CD4-positive, CD25-positive, alpha-beta regulatory T cell (primary cell): ENCODE measurements at regions not wholly inside any gene's neighbourhood (a gene's known extent, or its start where the extent isn't known, plus 50 kb on each side); places are given as distances from the start of the nearest gene placed in this dataset.

Experiments
- ATAC-seq, 2 donors: fragments of 150-1000 bp; cut with Tn5 transposase; one replicate each; pipeline ENCODE4 v1.10.0; 2021; ENCODE audit warnings: low read depth in 2 of 2, moderate number of reproducible peaks in 2 of 2, moderate library complexity in 1 of 2
- DNase-seq, 3 donors: peaks; one replicate each; pipeline versions ENCODE4 v3.0.0 to v3.0.0-alpha.2; 2012 to 2022; ENCODE audit warnings: mixed read lengths in 1 of 3
- H3K27ac ChIP-seq: one replicate; pipeline ENCODE4 v1.7.0; 2013; ENCODE audit warnings: mild to moderate bottlenecking, low read length; ENCODE audit not compliant: insufficient read depth, poor library complexity, severe bottlenecking
- H3K27me3 ChIP-seq: one replicate; pipeline ENCODE4 v1.7.0; 2013; ENCODE audit warnings: low read length; ENCODE audit not compliant: control insufficient read depth, insufficient read depth
- H3K36me3 ChIP-seq: one replicate; pipeline ENCODE4 v1.7.0; 2013; ENCODE audit warnings: mild to moderate bottlenecking, low read length, moderate library complexity; ENCODE audit not compliant: control insufficient read depth, insufficient read depth
- H3K4me1 ChIP-seq: 2 replicates; pipeline ENCODE4 v1.7.0; 2013; ENCODE audit warnings: mild to moderate bottlenecking, low read length; ENCODE audit not compliant: insufficient read depth, control insufficient read depth, poor library complexity, severe bottlenecking
- H3K4me3 ChIP-seq: one replicate; pipeline ENCODE4 v1.7.0; 2013; ENCODE audit warnings: low read depth, mild to moderate bottlenecking, low read length, moderate library complexity
- H3K9me3 ChIP-seq, 2 experiments: 1 replicate in 1 of 2; 2 replicates in 1 of 2; pipeline ENCODE4 v1.7.0; 2013; ENCODE audit warnings: low read length in 2 of 2, mild to moderate bottlenecking in 1 of 2, moderate library complexity in 1 of 2; ENCODE audit not compliant: control insufficient read depth in 2 of 2
- H3K27ac Mint-ChIP-seq, 3 donors: one replicate each; pipeline ENCODE4 v1.8.0; 2020 to 2022; ENCODE audit warnings: mild to moderate bottlenecking in 3 of 3, mixed read lengths in 3 of 3, moderate library complexity in 2 of 3
- H3K27me3 Mint-ChIP-seq: one replicate; pipeline ENCODE4 v1.8.0; 2022; ENCODE audit warnings: mild to moderate bottlenecking, mixed read lengths
- H3K36me3 Mint-ChIP-seq: one replicate; pipeline ENCODE4 v1.8.0; 2020; ENCODE audit warnings: mixed read lengths
- H3K4me1 Mint-ChIP-seq, 4 donors: one replicate each; pipeline ENCODE4 v1.8.0; 2020 to 2022; ENCODE audit warnings: mixed read lengths in 4 of 4, mild to moderate bottlenecking in 1 of 4
- H3K4me3 Mint-ChIP-seq, 4 donors: one replicate each; pipeline ENCODE4 v1.8.0; 2020 to 2022; ENCODE audit warnings: mild to moderate bottlenecking in 4 of 4, mixed read lengths in 4 of 4, moderate library complexity in 3 of 4
- H3K9me3 Mint-ChIP-seq, 7 donors: one replicate each; pipeline ENCODE4 v1.8.0; 2020 to 2022; ENCODE audit warnings: mixed read lengths in 7 of 7, mild to moderate bottlenecking in 3 of 7, moderate library complexity in 2 of 7

DNA sequence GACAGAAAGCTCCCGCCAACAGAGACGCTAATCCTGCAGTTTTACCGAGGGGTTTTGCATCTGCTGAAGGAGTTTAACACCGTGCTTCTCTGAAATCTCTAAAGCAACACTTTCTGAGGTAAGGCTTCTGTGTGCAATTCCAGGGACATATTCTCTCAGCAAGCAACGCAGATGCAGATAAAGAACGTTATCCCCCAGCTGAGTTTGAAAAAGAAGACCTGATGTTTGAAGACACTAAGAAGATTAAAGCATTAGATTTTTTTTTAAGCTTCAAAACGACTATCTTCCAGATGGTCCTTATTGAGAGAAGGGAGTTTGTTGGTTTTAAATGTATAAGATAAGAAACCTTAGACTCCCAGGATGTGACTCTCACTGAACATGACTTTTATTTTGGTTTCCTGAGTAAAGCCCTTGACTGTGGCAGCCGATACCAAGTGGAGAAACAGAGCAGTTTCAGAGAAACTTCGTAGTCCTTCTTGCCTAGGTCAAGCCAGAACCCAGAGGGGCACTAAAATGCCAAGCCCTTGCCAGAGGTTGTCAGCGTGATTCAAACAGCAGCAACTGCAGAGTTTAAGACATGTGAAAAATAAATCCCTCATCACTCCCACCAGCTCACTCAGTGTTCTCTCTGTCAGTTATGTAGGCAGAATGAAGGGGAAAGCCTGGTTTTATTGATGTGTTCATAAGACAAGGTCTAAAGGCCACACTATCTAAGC lies 353.3 kb upstream of the CNR1 start:
- no peak overlapping the region for H3K4me3 ChIP-seq
- ATAC-seq (no peak), DNase-seq (no peak)
- no peaks in the 10 kb centered on the region for H3K4me1 ChIP-seq
- H3K27ac Mint-ChIP-seq: no peak overlapping the region
- H3K27me3 Mint-ChIP-seq: peaks cover 4% of the 10 kb centered on the region
- no peaks in the 10 kb centered on the region for H3K36me3 ChIP-seq
- H3K27me3 ChIP-seq: peaks cover 3% of the 10 kb centered on the region
- H3K9me3 ChIP-seq: peaks cover 0 to 4% of the 10 kb centered on the region in 2 experiments
- H3K4me1 Mint-ChIP-seq: no peaks in the 10 kb centered on the region
- no peaks in the 10 kb centered on the region for H3K36me3 Mint-ChIP-seq
- H3K27ac ChIP-seq: no peak overlapping the region
- H3K9me3 Mint-ChIP-seq: peaks cover 0 to 7% (median 0%) of the 10 kb centered on the region in 7 donors
- no peak overlapping the region for H3K4me3 Mint-ChIP-seq

DNA sequence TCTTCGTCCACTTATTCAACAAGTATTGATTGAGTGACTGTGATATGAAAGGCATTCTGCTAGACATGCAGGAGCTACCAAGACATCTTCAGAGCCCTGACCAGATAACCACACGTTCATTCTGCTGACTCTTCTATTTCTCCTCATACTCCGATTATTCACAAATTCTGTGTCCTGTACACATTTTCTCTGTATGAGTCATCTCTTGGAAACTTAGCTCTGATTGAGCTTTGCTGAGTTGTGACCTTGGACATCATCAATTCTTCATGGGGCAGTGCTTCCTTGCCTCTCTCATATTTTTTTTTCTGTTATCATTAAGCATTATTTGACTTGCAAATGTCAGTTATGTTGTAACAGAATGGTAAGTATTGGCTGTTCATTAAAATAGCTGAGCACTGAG lies 351.6 kb upstream of the CNR1 start:
- ATAC-seq: no peak
- H3K27me3 ChIP-seq: peaks cover 3% of the 10 kb centered on the region
- Mint-ChIP-seq H3K9me3 (peaks cover 0 to 7% (median 0%) of the 10 kb centered on the region in 7 donors), H3K4me1 (no peaks in the 10 kb centered on the region), H3K36me3 (no peaks in the 10 kb centered on the region), H3K4me3 (no peak overlapping the region), H3K27me3 (peaks cover 4% of the 10 kb centered on the region), H3K27ac (no peak overlapping the region)
- H3K4me1 ChIP-seq: no peaks in the 10 kb centered on the region
- H3K27ac ChIP-seq: no peak overlapping the region
- no peaks in the 10 kb centered on the region for H3K36me3 ChIP-seq
- DNase-seq: no peak
- no peak overlapping the region for H3K4me3 ChIP-seq
- H3K9me3 ChIP-seq: peaks cover 0 to 4% of the 10 kb centered on the region in 2 experiments

DNA sequence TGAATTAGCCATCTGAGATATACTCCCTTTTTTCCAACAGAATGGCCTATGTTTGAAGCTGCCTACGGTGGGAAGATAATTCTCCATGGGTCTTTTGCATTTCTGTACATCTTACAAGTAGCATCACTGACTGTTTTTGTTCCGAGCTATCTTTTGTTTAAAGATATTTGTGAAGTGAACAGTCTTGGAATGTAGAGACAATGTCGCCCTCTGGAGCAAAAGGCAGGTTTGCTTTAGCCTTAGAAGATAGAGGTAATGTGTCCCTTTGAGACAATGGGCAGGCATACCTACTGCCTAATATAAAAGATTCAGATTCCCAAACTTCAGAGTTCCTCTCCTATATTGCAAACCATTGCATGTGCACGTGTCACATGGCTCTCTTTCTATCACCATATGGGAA lies 347.8 kb upstream of the CNR1 start:
- no peaks in the 10 kb centered on the region for H3K36me3 Mint-ChIP-seq

DNA sequence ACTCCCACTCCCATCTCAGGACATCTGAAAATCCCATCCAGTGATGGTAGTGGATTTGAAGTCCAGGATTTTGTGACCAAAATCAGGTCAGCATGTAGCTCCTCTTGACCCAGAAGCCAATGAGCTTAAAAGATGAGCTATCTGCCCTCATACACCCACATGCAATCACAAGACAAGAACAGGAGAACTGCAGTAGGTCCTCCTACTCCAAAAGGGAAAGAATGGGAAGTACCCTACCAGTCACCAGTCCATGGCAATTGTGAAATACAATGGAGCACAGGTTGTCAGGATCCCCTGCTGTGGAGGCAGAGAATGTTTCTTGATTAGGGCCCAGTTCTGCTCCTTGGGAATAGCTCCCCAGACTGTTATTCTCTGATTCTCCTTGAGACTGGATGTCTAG lies 347.3 kb upstream of the CNR1 start:
- DNase-seq (no peak), ATAC-seq (no peak)
- no peaks in the 10 kb centered on the region for H3K9me3 ChIP-seq
- H3K27ac ChIP-seq: no peak overlapping the region
- H3K36me3 ChIP-seq: no peaks in the 10 kb centered on the region
- no peaks in the 10 kb centered on the region for H3K4me1 ChIP-seq
- no peaks in the 10 kb centered on the region for H3K4me1 Mint-ChIP-seq
- H3K9me3 Mint-ChIP-seq: peaks cover 0 to 1% (median 0%) of the 10 kb centered on the region in 7 donors
- H3K4me3 Mint-ChIP-seq: no peak overlapping the region
- peaks cover 3% of the 10 kb centered on the region for H3K27me3 ChIP-seq
- H3K4me3 ChIP-seq: no peak overlapping the region
- peaks cover 4% of the 10 kb centered on the region for H3K27me3 Mint-ChIP-seq
- H3K36me3 Mint-ChIP-seq: no peaks in the 10 kb centered on the region
- H3K27ac Mint-ChIP-seq: no peak overlapping the region

More for the DNA sequence above, 347.8 kb upstream of the CNR1 start:
- Mint-ChIP-seq H3K27ac (no peak overlapping the region), H3K4me1 (no peaks in the 10 kb centered on the region), H3K9me3 (peaks cover 0 to 1% (median 0%) of the 10 kb centered on the region in 7 donors), H3K4me3 (no peak overlapping the region), H3K27me3 (peaks cover 4% of the 10 kb centered on the region)
- Histone ChIP-seq H3K27ac (no peak overlapping the region), H3K4me1 (no peaks in the 10 kb centered on the region), H3K9me3 (no peaks in the 10 kb centered on the region), H3K36me3 (no peaks in the 10 kb centered on the region), H3K4me3 (no peak overlapping the region), H3K27me3 (peaks cover 3% of the 10 kb centered on the region)
- ATAC-seq (no peak), DNase-seq (no peak)

DNA sequence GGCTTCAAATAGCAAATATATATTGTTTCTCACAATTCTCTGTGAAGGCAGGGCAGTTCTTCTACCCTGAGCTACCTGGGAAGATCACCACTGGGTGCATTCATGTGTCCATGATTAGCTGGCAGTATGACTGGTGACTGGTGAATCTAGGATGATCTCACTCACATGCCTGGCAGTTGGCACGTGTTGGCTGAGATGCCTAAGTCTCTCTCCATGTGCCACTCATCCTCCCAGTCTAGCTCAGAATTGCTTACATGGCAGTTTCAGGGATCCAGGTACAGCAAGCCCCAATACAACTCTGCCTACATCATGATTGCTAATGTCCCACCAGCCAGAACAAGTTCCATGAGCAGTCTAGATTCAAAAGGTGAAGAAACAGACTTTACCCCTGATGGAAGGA lies 346.8 kb upstream of the CNR1 start:
- ATAC-seq (no peak), DNase-seq (no peak)
- no peaks in the 10 kb centered on the region for H3K4me1 ChIP-seq
- Mint-ChIP-seq H3K4me3 (no peak overlapping the region), H3K9me3 (peaks cover 0 to 1% (median 0%) of the 10 kb centered on the region in 7 donors), H3K27me3 (peaks cover 4% of the 10 kb centered on the region), H3K4me1 (no peaks in the 10 kb centered on the region), H3K27ac (no peak overlapping the region), H3K36me3 (no peaks in the 10 kb centered on the region)
- H3K36me3 ChIP-seq: no peaks in the 10 kb centered on the region
- peaks cover 3% of the 10 kb centered on the region for H3K27me3 ChIP-seq
- H3K4me3 ChIP-seq: no peak overlapping the region
- H3K9me3 ChIP-seq: no peaks in the 10 kb centered on the region
- H3K27ac ChIP-seq: no peak overlapping the region

DNA sequence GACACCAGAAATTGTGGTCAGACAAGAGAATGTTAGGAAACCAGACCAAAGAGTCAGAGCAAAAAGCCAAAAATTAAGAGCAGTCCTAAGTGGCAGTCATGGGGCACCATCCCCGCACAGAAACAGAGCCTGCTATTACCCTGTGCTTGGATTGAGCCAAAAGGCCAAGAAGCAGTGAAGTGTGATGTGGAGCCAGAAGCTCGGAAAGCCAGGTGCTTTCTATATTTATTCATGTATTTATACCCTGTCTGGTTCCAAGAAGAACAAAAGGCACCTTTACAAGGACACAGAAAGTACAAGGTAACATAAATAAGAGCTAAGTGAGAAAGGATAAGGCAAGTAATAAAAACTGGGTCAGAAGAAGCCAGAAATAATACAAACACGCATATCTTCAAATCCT lies 336.2 kb upstream of the CNR1 start:
- Mint-ChIP-seq H3K9me3 (peaks cover 0 to 7% (median 0%) of the 10 kb centered on the region in 7 donors), H3K27ac (peak overlapping the region in 1 of 3 donors; percentile 40), H3K4me3 (no peak overlapping the region), H3K27me3 (no peaks in the 10 kb centered on the region), H3K36me3 (no peaks in the 10 kb centered on the region), H3K4me1 (no peaks in the 10 kb centered on the region)
- Histone ChIP-seq H3K4me1 (no peaks in the 10 kb centered on the region), H3K9me3 (peaks cover 0 to 2% of the 10 kb centered on the region in 2 experiments), H3K4me3 (no peak overlapping the region), H3K36me3 (no peaks in the 10 kb centered on the region), H3K27ac (no peak overlapping the region), H3K27me3 (peaks cover 2% of the 10 kb centered on the region)
- ATAC-seq: no peak
- DNase-seq: no peak

DNA sequence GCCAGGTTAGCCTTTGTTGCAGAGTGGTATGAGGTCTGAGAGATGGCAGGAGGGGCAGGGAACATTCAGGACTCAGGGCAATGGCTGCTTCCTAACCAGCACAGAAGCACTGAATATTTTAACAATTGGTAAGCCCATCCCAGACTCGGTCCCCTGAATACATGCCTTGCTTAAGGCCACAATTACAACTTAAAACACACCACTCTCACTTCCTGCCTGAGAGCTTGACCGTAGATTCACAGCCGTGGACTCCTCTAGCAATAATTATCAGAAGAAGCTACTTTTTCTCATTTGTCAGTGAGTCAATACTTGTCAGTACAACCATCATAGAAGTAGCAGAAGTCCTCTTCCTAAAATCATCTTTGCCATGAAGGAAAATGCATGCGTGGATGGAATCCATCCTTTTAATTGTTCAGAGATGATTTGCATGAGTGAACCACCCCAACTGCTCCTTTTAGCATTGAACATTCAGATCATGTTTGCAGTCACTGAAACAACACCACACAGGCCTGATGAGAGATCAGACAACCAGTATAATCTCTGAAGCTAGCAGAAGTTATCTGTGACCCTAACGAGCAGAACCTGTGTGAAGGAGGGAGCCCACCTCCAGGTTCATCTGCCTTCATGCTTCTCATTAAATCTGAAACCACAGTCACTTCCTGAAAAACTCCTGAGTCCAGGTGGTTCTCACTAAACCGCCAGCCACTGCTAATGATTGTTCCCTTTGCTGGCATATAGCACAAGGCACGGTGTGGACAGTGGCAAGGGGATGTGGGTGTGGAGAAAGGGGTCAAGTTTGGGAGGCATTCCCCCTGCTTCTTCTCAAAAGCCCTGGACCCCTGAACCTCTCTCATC lies 333.9 kb upstream of the CNR1 start:
- Histone ChIP-seq H3K9me3 (no peaks in the 10 kb centered on the region), H3K4me1 (no peaks in the 10 kb centered on the region), H3K27ac (no peak overlapping the region), H3K27me3 (peaks cover 4% of the 10 kb centered on the region), H3K36me3 (no peaks in the 10 kb centered on the region), H3K4me3 (no peak overlapping the region)
- H3K27ac Mint-ChIP-seq: no peak overlapping the region
- peaks cover 0 to 6% (median 0%) of the 10 kb centered on the region in 7 donors for H3K9me3 Mint-ChIP-seq
- DNase-seq (no peak), ATAC-seq (no peak)
- no peaks in the 10 kb centered on the region for H3K27me3 Mint-ChIP-seq
- H3K4me3 Mint-ChIP-seq: no peak overlapping the region
- no peaks in the 10 kb centered on the region for H3K4me1 Mint-ChIP-seq
- H3K36me3 Mint-ChIP-seq: no peaks in the 10 kb centered on the region
